GM19238 (cell line): ENCODE measurements at regions not wholly inside any gene's neighbourhood (a gene's known extent, or its start where the extent isn't known, plus 50 kb on each side); places are given as distances from the start of the nearest gene placed in this dataset.

Experiments used
- DNase-seq: peaks from one replicate; pipeline ENCODE4 v3.0.0; 2011; ENCODE audit warnings: low spot score; ENCODE audit not compliant: insufficient read length

DNA sequence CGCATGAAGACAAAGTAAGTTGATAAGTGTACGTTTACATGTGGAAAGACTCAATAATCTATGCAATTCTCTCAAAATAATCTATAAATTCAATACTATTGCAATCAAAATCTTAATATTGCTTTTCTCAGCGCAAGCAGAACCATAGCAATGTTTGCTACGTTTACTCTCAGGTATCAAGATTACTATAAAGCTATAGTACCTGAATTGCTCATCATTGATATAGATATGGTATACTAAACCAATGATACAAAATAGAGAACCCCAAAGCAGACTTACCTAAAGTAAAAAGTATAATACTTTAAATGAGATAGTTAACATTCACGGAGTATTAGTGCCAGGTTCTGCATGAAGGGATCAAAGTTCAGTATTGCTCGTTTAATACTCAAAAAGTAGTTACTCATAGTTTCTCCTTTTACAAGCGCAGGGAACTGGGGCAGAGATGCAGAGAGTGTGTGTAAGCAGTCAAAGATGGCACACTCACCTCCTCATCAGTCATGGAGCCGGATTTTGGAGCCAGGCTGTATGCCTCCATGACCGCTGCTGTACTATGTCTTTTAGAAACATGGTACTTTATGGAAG is 391.0 kb upstream of the ID2 start:
- DNase-seq = no peak

DNA sequence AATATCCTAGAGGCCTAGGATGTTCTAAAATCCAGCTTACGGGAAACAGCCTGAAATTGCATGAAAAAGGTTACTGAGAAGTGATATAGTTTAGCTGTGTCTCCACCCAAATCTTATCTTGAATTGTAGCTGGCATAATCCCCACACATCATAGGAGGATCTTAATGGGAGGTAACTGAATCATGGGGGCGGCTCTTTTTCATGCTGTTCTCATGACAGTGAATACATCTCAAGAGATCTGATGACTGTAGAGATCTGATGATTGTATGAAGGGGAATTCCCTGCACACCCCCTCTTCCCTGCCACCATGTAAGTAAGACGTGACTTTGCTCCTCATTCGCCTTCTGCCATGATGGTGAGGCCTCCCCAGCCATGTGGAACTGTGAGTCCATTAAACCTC is 385.6 kb upstream of the ID2 start:
- no peak for DNase-seq

DNA sequence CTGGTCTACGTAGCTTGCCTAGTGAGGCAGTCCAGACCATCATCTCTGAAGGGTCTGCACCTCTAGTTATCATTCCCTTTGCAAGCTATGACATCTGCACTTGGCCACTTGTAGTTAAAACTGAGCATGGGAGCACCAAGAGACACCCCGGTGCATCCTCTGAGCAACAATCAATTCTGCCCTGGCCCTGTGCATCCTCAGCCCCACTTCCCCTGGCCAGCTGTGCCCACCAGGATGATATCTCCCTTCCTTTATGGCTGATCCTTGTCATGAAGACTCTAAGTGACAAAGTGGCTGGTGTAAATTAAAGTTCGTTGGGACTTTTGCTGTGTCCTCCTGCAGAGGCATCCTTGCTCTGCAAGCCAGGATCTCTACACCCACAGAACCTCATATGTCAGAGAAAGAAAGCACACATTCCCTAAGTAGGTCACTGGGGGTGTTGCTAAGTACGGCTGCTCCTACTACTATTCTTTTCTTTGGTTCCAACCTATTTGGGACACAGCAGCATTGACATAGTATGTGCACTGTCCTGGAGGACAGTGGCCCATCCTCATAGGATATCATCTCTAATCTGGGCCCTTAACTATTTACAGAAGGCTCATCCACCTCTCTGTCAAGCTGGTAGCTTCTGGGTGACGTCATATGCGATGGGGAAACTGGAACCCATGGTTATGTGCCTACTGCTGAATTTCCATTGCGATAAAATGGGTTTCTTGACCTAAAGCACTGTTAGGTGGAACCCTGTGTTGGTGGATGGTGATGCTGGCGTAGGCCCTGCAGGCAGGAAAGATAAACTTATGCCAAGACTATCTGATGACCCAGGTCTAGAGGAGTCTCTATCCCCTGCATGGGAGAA is 384.3 kb upstream of the ID2 start:
- no peak for DNase-seq

DNA sequence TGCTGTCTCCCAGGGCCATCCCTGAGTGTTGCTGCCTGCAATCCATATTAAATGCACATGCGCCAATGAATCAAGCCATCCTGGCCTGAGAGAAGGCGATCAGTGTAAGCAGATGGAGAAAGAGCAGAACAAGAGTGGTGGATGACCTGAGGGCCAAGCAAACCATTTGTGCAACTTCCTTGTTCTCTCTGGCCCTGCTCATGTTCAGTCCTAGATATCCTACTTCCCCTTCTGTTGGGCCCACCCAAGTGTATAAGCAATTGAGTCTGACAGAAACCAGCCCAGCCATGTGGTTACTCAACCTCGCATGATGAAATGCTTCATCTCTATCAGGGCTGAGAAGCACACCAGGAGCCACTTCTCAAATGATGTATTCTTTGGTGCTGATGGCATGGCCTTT is 383.1 kb upstream of the ID2 start:
- DNase-seq = no peak

DNA sequence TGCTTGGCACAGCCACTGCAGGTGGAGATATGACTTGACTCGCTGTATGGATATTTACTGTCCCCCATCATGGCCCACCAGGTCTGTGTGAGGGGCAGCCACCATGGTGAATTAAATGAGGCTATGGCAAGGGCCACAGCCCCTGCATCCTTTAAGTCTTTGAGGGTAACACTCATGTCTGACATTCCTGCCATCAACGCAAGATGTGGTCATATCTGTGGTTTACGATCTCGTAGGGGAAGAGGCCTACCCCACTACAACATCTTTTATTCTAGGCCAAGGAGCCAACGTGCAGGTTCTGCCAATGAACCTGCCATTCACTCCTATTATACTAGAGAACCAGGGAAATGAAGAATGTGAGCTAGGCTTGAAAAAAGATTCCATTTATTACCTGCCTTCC is 381.6 kb upstream of the ID2 start:
- DNase-seq = no peak

DNA sequence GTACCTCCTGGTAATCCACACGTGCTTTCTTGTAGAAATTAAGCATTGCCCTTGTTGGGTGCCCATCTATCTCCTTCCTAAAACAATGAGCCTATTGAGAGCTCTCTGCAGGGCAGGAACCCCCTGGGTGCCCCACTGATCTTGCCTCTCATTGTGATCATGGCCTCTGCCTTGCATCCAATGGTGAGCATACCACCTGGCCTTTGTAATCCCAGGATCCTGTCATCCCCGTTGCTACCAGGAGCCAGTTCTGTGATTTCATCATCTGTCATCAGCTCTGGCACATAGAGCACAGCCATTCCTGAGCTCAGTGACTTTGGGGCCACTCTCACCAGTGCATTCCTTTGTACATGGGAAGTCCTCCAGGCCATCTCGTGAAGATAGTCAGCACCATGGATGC is 381.0 kb upstream of the ID2 start:
- no peak for DNase-seq

DNA sequence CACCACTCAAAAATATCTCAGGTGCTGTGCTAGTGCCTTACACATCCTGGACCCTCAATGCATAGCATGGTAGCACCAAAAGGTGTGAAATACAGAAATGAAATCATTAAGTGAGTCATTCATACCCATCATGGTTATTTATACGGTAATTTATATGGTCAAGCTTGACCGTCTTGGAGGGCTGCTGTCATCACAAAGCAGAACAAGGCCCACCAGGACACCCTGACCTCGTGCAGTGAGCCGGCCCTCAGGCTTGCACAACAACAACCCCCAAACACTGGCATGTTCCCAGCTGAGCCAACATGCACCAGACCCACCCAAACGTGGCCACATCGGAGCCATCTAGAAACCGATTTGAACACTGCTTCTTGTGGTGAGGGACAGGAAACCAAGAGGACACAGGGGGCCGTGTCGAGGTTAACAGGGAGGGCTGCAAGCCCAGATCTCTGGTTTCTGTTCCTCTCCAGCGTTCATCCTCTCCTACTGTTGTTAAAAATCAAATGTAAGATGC is 378.5 kb upstream of the ID2 start:
- DNase-seq = peak; percentile 56

DNA sequence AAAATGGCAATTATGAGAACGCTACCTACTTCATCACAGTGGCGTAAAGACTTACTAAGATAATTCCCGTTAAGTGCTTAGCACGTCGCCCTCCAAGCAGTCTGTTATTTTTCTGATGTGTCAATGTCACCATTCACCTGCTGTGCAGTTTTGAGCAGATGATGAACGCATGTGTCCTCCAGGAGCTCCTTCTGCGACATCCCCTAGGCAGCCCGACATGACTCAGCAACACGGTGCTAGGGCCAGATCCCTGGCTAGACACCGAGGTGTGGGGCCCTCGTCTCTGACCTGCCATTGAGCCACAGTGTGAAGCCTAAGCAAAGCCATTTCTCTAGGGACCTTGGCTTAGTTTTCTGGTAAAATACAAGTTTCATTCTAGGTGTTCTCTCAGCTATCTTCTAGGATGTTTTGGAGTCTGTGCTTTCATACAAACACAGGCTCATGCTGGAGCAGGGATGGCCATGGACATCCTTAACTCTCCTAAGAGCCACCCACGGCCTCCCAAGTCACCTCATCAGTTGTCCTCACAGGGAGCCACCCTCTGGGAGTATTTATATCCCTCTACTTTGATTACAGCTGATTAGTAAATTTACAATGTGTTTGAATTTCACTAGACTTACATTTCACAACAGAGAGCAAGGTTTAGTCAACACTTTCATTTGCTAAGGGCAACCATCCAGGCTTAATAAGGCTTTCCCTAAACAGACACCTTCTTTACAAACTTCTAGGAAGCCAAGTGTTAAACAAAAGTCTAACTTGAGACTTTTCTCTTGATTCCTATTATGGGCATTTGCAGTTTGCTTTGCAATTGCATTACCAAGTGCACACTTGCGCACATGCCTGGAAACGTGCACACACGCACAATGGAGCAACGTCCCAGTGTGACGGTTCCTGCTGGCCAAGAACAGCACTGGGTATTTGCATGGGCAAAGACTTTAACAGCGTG is 376.8 kb upstream of the ID2 start:
- DNase-seq = no peak

DNA sequence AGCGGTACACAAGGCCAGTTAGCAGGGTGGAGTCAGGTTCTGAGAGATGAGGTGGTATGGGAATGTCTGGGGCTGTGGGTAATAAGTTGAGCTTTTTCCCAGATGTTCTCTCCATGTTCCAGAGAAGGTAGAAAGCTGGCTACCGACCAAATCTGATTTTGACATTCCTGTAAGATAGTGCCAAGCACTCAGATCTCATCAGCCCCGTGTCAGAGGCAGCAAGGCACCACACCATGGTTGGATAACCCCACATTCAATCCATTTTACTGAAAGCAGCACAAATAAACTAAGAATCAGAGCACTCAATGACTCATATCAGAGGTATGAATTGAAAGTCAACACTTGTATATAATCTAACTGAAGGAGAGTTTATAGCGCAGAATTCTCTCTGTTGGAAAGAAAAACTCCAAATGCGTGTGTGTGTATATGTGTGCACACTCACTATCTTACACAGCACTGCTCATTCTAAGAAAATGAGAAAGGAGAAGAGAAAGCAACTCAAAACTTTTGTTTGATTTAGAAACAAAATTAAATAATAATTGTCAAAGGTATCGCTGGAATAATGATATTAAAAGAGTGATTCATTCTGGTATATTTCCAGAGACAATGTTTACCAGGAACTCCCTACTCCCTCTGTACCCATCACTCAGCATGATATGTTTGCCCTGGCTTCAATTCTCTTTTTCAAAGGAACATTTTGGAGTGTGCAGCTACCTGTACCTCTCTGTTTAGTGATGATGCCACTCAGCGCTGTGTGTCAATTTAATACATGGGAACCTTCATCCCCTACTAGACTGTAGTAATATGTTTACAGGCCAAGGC is 375.1 kb upstream of the ID2 start:
- DNase-seq = no peak

DNA sequence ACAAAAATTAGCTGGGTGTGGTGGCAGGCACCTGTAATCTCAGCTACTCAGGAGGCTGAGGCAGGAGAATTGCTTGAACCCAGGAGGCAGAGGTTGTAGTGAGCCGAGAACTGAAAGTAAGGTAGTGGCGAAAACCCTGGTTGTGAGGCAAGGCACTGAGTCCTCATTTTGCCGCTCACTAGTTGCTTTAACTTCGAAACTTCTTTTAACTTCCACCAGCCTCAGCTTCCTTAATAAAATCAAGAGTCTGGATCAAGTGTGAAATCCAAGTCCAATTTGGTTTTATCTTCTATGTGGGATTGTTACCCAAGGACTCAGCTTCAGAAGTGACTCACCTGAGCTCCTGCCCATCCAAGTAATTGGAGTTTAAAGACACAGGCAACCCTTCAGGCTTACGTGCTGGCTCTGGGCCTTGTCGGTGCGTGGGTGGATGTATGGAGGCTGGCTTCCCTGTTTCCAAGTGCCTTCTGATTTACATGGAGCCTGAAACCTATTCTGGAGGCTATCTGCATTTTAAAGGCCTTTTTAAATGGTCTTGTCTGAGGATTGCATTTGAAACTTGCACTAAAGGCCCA is 374.2 kb upstream of the ID2 start:
- no peak for DNase-seq

DNA sequence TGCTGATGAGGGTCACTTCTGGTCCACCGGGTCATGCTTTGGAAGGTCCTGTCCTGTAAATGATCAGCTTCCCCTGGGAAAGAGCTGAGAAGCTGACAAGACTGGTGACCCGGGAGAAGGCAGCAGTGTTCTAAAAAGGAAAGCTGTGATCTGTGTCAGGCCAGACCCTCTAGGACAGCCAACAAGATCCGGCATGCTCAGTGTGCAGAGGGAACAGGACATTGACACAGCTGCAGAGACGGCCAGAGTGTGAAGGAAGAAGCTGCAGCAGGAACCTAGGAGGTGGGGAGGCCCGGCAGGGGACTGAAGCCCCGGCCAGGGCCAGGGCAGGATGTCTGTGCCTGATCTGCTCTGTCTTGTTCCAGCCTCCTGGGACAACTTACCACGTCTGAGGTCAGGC is 372.7 kb upstream of the ID2 start:
- no peak for DNase-seq

DNA sequence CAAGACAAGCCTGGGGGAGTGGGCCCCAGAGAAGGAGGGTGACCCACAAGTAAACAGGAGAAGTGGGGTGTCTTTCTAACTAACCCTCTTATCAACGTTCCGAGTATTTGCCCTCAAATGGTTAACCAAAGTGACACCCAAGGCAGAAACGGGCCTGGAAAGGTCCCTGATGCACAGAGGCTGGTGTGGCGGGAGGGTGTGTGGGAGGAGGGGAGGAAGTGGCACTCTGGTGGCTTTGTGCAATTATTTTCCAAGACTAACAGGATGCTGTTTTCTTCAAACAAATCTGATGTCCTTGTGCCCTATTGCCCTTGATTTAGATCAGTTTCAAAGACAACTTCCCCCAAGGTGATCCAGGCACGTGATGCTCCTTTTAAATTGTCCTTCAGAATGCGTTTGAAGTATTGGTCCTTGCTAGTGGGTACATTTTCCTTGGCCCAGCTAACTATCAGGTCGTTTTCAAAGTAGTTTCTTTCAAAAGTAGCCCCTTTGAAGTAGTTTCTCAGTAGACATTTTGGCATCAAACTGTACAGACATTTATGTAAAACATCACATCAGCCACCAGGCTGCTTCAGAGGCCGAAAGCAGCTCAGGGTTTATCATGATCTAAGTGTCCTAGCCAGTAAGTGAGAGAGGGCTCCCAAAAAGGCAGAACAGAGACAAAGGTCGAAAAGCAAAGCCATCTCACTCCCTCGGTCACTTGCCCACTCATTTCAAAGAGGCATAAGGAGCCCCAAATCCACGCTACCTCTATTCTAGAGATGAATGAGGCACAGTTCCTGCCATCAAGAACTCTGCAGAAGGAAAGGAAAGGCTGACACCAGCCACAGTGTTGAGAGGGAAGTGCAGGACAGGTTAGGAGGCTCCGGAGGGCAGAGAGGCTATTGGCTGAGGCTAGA is 371.1 kb upstream of the ID2 start:
- no peak for DNase-seq

DNA sequence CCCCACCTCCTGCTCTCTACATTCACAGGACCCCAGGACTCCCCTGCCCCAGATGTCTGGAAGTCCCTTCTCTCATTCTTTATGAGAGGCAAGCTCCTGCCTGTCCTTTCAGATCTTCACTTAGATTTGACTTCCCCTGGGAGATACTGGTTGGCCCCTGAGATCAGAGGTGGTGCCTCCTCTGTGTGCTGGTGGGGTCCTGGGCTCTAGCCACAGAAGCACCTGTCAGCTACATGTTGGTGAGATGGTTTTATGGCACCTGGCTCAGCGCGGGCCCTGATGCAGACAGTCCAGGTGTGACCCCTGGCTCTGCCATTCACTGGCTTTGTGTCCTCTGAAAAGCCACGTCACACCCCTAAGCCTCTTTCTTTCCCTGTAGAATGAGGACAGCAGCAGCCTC is 369.6 kb upstream of the ID2 start:
- DNase-seq = no peak

DNA sequence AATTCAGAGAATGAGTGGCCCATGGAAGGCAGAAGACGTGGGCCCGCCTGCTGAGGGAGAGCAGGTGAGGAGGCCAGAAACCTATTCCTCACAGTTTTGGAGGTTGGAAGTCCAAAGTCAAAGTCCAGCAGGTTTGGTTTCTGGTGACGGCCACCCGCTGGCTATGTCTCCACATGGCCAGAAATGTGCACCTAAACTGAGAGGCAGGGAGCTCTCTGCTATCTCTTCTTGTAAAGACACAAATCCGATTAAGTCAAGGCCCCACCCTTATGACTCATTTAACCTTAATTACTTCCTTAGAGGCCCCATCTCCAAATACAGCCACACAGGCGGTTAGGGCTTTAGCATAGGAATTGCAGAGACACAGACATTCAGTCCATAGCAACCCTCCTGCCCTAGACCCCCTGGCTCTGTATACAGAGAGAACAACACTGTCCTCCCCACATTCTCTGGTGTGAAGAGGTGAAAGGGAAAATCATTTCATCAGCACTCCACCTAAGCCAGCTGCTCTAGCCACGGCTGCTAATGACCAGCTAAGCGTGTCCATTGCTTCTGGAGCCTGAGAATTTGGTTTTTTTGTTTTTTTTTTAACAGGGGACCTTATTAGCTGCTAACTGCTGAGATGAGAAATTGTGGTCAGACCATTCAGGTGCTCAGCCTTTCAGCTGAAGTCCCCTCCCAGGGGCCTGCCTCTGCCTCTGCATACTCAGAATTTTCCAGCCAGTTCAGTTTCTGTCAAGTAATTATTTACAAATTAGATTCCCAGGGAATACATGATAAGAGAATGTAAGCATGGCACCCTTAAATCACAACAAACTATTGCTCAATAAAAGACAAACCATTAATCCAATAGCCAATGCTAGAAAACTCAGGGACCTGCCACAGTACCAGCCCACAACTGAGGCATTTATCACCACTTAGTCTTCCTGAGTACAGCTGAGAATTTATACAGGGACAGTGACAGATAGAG is 368.7 kb upstream of the ID2 start:
- peak; percentile 57 for DNase-seq

DNA sequence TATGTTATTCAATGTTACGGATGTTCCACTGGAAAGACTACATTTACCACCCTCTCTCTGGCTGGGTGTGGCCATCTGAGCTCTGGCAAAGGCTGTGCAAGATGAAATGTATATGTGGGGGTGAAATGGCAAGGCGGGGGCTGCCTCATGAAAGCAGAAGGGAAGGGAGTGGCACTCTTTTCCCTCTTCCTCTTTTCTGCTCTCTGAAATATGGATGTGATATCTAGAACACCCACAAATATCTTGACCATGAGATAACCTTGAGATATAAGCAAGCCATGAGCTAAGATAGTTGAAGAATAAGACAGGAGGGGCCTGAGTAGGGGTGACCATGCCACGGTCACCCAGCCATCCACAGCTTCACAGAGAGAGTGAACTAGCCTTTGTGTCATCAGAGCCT is 367.8 kb upstream of the ID2 start:
- no peak for DNase-seq

DNA sequence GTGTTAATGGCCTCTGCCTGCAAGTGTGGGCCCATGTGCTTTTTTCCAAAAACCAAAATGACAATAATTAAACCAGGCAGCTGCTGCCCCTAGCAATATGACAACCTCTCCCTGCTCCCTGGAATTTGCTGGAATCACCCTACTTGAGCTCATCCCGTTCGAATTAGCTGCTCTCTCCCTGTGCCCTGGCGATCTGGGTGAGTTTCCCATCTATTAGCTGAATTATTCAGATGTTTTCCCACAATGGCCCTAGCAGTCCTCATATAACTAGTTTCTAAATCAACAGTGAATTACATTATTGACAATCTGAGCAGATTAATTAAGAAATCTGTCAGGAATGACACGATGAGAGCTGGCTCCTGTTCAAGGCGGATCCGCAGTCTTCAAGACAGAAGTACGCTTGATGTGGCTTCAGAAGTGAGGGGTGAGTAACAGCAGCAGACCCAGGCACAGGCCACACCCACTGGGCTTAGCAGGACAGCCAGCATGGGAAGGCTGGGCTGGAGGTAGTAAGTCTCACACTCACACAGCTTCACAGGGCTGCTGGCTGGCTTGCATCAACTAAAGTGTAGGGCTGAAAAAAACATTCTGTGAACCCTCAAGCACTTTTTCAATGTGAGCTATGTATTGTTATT is 366.2 kb upstream of the ID2 start:
- no peak for DNase-seq

DNA sequence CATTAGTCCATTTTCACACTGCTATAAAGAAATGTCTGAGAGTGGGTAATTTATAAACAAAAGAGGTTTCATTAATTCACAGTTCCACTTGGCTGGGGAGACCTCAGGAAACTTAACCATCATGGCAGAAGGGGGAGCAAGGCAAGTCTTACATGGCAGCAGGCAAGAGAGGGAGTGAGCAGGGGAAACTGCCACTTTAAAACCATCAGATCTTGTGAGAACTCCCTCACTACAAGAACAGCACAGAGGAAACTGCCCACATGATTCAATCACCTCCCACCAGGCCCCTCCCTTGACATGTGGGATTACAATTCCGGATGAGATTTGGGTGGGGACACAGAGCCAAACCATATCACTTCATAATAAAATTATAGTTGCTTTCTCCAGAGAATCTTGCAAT is 365.5 kb upstream of the ID2 start:
- no peak for DNase-seq

DNA sequence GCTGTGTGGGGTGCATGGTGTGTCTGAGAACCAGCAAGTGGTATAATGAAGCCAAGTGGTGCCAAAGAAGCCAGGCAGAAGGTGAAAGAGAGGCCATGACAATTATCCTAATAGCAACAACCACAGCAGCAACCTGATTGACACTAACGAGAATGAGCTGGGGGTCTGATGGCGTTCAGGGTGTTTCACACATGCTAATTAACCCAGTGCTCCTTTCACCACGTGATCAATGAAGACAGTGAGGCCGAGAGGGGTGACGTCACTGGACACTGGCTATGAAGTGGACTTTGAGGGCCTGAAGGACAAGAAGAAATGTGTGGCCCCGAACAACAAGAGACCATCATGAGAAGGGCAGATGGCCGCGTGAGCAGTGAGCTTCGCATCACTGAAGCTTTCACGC is 364.4 kb upstream of the ID2 start:
- no peak for DNase-seq
